ENCODE measurements at regions not wholly inside any gene's neighbourhood (a gene's known extent, or its start where the extent isn't known, plus 50 kb on each side); places are given as distances from the start of the nearest gene placed in this dataset.

- TF ChIP-seq CTCF (optimal IDR thresholded peaks at IDR 0.05 in 1 of 3, IDR thresholded peaks at IDR 0.05 in 1 of 3, conservative IDR thresholded peaks at IDR 0.05 in 1 of 3; ENCODE audit: extremely low read depth in 1 of 3, insufficient read depth in 2 of 3, low read length in 3 of 3) (no peak), EZH2 (IDR thresholded peaks at IDR 0.05; ENCODE audit: low read length) (no peak)
Measured at GRCh38 chr2:49318531-49318930, 164.2 kb upstream of the FSHR start.
